IMR-90 (cell line): ENCODE measurements at regions not wholly inside any gene's neighbourhood (a gene's known extent, or its start where the extent isn't known, plus 50 kb on each side); places are given as distances from the start of the nearest gene placed in this dataset.

Experiments
- ATAC-seq: fragments of 200-7000 bp; cut with Tn5 transposase; 2 replicates; pipeline ENCODE4 v1.9.1; 2020; ENCODE audit warnings: low read depth, mild to moderate bottlenecking, moderate library complexity
- BruUV-seq: library from RNA; stranded (reverse); fragments of 400-500 nt; replicated peaks from 2 replicates; lab custom pipeline; 2021; lab: Mats Ljungman, UMichigan
- CTCF ChIA-PET: fragments of 300-600 bp; formaldehyde crosslinking; extraction: SDS; loops from one replicate; lab custom pipeline; 2021; ENCODE audit warnings: antibody characterized with exemption; lab: Yijun Ruan, JAX
- POLR2A ChIA-PET: fragments of 300-600 bp; sonication (Branson Sonifier 250); formaldehyde crosslinking; loops from one replicate; lab custom pipeline; 2022; ENCODE audit warnings: antibody characterized with exemption; ENCODE audit not compliant: unreplicated experiment; lab: Charles Lee
- DNase-seq: peaks from one replicate; pipeline ENCODE4 v3.0.0; 2013
- H2AFZ ChIP-seq: replicated peaks from 2 replicates; pipeline ENCODE3; 2013; ENCODE audit warnings: low read length, mild to moderate bottlenecking; ENCODE audit not compliant: poor library complexity
- H2AK5ac ChIP-seq: 2 replicates; pipeline ENCODE4 v1.6.1; 2013; ENCODE audit warnings: low read depth, low read length, inconsistent platforms
- H2AK9ac ChIP-seq: replicated peaks from 2 replicates; pipeline ENCODE3; 2013; ENCODE audit warnings: mild to moderate bottlenecking, low read depth, low read length, moderate library complexity; ENCODE audit not compliant: poor library complexity
- H2BK120ac ChIP-seq: 2 replicates; pipeline ENCODE4 v1.6.1; 2013; ENCODE audit warnings: low read depth, low read length, inconsistent platforms
- H2BK15ac ChIP-seq: 3 replicates; pipeline ENCODE4 v1.6.1; 2013; ENCODE audit warnings: low read depth, low read length, inconsistent platforms
- H2BK20ac ChIP-seq: 2 replicates; pipeline ENCODE4 v1.6.1; 2013; ENCODE audit warnings: low read depth, mild to moderate bottlenecking, inconsistent platforms, low read length, moderate library complexity
- H2BK5ac ChIP-seq: 2 replicates; pipeline ENCODE4 v1.6.1; 2013; ENCODE audit warnings: mild to moderate bottlenecking, low read depth, low read length, inconsistent platforms; ENCODE audit not compliant: poor library complexity, severe bottlenecking
- H3K14ac ChIP-seq: replicated peaks from 2 replicates; pipeline ENCODE4 v1.6.1; 2013; ENCODE audit warnings: low read depth, low read length, inconsistent platforms
- H3K18ac ChIP-seq: 2 replicates; pipeline ENCODE4 v1.6.1; 2013; ENCODE audit warnings: low read depth, low read length, control low read depth
- H3K23ac ChIP-seq: 2 replicates; pipeline ENCODE4 v1.6.1; 2013; ENCODE audit warnings: low read depth, low read length, inconsistent platforms
- H3K27ac ChIP-seq: 2 replicates; pipeline ENCODE4 v1.5.1; 2013; ENCODE audit warnings: mild to moderate bottlenecking, control low read depth, low read length; ENCODE audit not compliant: insufficient read depth
- H3K27me3 ChIP-seq: 2 replicates; pipeline ENCODE4 v1.6.1; 2013; ENCODE audit warnings: low read length; ENCODE audit not compliant: control insufficient read depth, insufficient read depth
- H3K36me3 ChIP-seq: 2 replicates; pipeline ENCODE4 v1.6.1; 2013; ENCODE audit warnings: low read length, mixed read lengths; ENCODE audit not compliant: control insufficient read depth, insufficient read depth
- H3K4ac ChIP-seq: 2 replicates; pipeline ENCODE4 v1.6.1; 2013; ENCODE audit warnings: low read depth, low read length, inconsistent platforms
- H3K4me1 ChIP-seq: 2 replicates; pipeline ENCODE4 v1.6.1; 2013; ENCODE audit warnings: low read length, mixed read lengths; ENCODE audit not compliant: control insufficient read depth, insufficient read depth
- H3K4me2 ChIP-seq: 2 replicates; pipeline ENCODE4 v1.6.1; 2013; ENCODE audit warnings: low read depth, mild to moderate bottlenecking, control low read depth, low read length, moderate library complexity
- H3K4me3 ChIP-seq: 2 replicates; pipeline ENCODE4 v1.5.1; 2013; ENCODE audit warnings: low read depth, mild to moderate bottlenecking, control low read depth, low read length, moderate library complexity; ENCODE audit not compliant: insufficient read depth
- H3K56ac ChIP-seq: 2 replicates; pipeline ENCODE4 v1.6.1; 2013; ENCODE audit warnings: low read length, inconsistent platforms; ENCODE audit not compliant: insufficient read depth; ENCODE audit errors: extremely low read depth
- H3K79me1 ChIP-seq, 2 experiments: 2 replicates each; pipeline ENCODE4 v1.6.1; 2013; ENCODE audit warnings: low read length in 2 of 2, inconsistent platforms in 1 of 2, low read depth in 1 of 2
- H3K9ac ChIP-seq: 2 replicates; pipeline ENCODE4 v1.6.1; 2013; ENCODE audit warnings: low read depth, low read length, control low read depth
- H3K9me1 ChIP-seq: 2 replicates; pipeline ENCODE4 v1.6.1; 2013; ENCODE audit warnings: low read length, inconsistent platforms; ENCODE audit not compliant: insufficient read depth
- H3K9me3 ChIP-seq: 2 replicates; pipeline ENCODE4 v1.6.1; 2013; ENCODE audit warnings: low read length; ENCODE audit not compliant: control insufficient read depth, insufficient read depth
- H4K20me1 ChIP-seq: 2 replicates; pipeline ENCODE4 v1.6.1; 2013; ENCODE audit warnings: low read length, inconsistent platforms; ENCODE audit not compliant: insufficient read depth
- H4K5ac ChIP-seq: 2 replicates; pipeline ENCODE4 v1.6.1; 2013; ENCODE audit warnings: mild to moderate bottlenecking, low read depth, low read length, control low read depth
- H4K8ac ChIP-seq, 2 experiments: 2 replicates each; pipeline ENCODE4 v1.6.1; 2013; ENCODE audit warnings: low read depth in 2 of 2, low read length in 2 of 2, control low read depth in 1 of 2, inconsistent platforms in 1 of 2
- H4K91ac ChIP-seq: 2 replicates; pipeline ENCODE4 v1.6.1; 2013; ENCODE audit warnings: low read depth, low read length, inconsistent platforms; ENCODE audit not compliant: insufficient read depth
- BHLHE40 ChIP-seq: fragments of 150-350 bp; IDR thresholded peaks from 2 replicates; pipeline ENCODE4 v1.6.1; 2016; ENCODE audit warnings: mild to moderate bottlenecking, low read depth, low read length
- CEBPB ChIP-seq: IDR thresholded peaks from 2 replicates; pipeline ENCODE4 v1.6.1; 2012; ENCODE audit warnings: low read depth, low read length, improper control_type of control experiment
- CHD1 ChIP-seq: IDR thresholded peaks from 2 replicates; pipeline ENCODE4 v1.6.1; 2012; ENCODE audit warnings: low read depth, low read length, improper control_type of control experiment
- FOS ChIP-seq: fragments of 150-350 bp; IDR thresholded peaks from 2 replicates; pipeline ENCODE4 v1.6.1; 2016; ENCODE audit warnings: low read depth, low read length
- MAFK ChIP-seq: IDR thresholded peaks from 2 replicates; pipeline ENCODE4 v1.6.1; 2012; ENCODE audit warnings: low read depth, low read length, improper control_type of control experiment
- MAZ ChIP-seq: IDR thresholded peaks from 2 replicates; pipeline ENCODE4 v1.6.1; 2012; ENCODE audit warnings: low read depth, mild to moderate bottlenecking, low read length, improper control_type of control experiment, moderate library complexity, borderline replicate concordance
- MXI1 ChIP-seq: IDR thresholded peaks from 2 replicates; pipeline ENCODE4 v1.6.1; 2012; ENCODE audit warnings: low read depth, mild to moderate bottlenecking, low read length, moderate library complexity, borderline replicate concordance
- NFE2L2 ChIP-seq: fragments of 150-350 bp; IDR thresholded peaks from 2 replicates; pipeline ENCODE4 v1.6.1; 2016; ENCODE audit warnings: low read depth, mild to moderate bottlenecking, low read length
- POLR2A ChIP-seq: IDR thresholded peaks from 2 replicates; pipeline ENCODE4 v1.6.1; 2012; ENCODE audit warnings: mild to moderate bottlenecking, low read depth, low read length
- RAD21 ChIP-seq: IDR thresholded peaks from 2 replicates; pipeline ENCODE4 v1.6.1; 2012; ENCODE audit warnings: low read length, improper control_type of control experiment
- RCOR1 ChIP-seq: IDR thresholded peaks from 2 replicates; pipeline ENCODE4 v1.6.1; 2012; ENCODE audit warnings: mild to moderate bottlenecking, low read length, improper control_type of control experiment; ENCODE audit not compliant: insufficient replicate concordance
- RFX5 ChIP-seq: IDR thresholded peaks from 2 replicates; pipeline ENCODE4 v1.8.0; 2012; ENCODE audit warnings: low read depth, mild to moderate bottlenecking, low read length, moderate library complexity
- SMC3 ChIP-seq: fragments of 150-350 bp; IDR thresholded peaks from 2 replicates; pipeline ENCODE4 v1.6.1; 2016; ENCODE audit warnings: low read depth, mild to moderate bottlenecking, antibody characterized with exemption, low read length, moderate library complexity
- WGBS, 2 experiments: methylation state at CpG; one replicate each; pipeline versions ENCODE4 v1.1.5 to v1.1.7; 2013; ENCODE audit warnings: missing lambda C conversion rate in 2 of 2; ENCODE audit not compliant: insufficient read length in 1 of 2; ENCODE audit errors: extremely low coverage in 2 of 2; 5-methylcytosine and 5-hydroxymethylcytosine counted together
- dilution Hi-C: fragments of 300-500 bp; cut with HindIII; formaldehyde crosslinking; loops from one replicate; pipeline ENCODE4 v1.14.3; 2018; ENCODE audit warnings: low sequenced_read_pairs; ENCODE audit not compliant: unreplicated experiment
- in situ Hi-C: fragments of 300-500 bp; cut with MboI; formaldehyde crosslinking; loops from 3 replicates; pipeline ENCODE4 v1.14.3; 2019; ENCODE audit warnings: low sequenced_read_pairs, inconsistent platforms, mixed read lengths
- intact Hi-C: fragments of 100-400 bp; cut with micrococcal nuclease; formaldehyde crosslinking; loops from 2 replicates; pipeline ENCODE4 v1.10.0; 2022
- TF ChIP-seq, protein P1 (sequence below): fragments of 150-350 bp; IDR thresholded peaks from 2 replicates; pipeline ENCODE4 v1.6.1; 2017; ENCODE audit warnings: mild to moderate bottlenecking, antibody characterized with exemption, low read length, low read depth
- TF ChIP-seq, protein P2 (sequence below): conservative IDR thresholded peaks from 2 replicates; pipeline ENCODE4 v1.5.1; 2012; ENCODE audit warnings: mild to moderate bottlenecking, low read depth, low read length, improper control_type of control experiment
- TF ChIP-seq, protein P3 (sequence below): fragments of 150-350 bp; IDR thresholded peaks from 2 replicates; pipeline ENCODE4 v1.6.1; 2016; ENCODE audit warnings: low read depth, mild to moderate bottlenecking, low read length, moderate library complexity, borderline replicate concordance

GRCh38 chr5:152329761-152330283 is 75.3 kb downstream of the NMUR2 start:
- no peak overlapping the region for H3K4me2 ChIP-seq
- no peak overlapping the region for H2BK15ac ChIP-seq
- H4K20me1 ChIP-seq, result no peaks in the 10 kb centered on the region
- no peak overlapping the region for H2BK120ac ChIP-seq
- H4K91ac ChIP-seq, result no peak overlapping the region
- no peak overlapping the region for H3K27ac ChIP-seq
- no peak overlapping the region for H3K56ac ChIP-seq
- no peak overlapping the region for H4K5ac ChIP-seq
- H3K27me3 ChIP-seq, result no peaks in the 10 kb centered on the region
- no peaks in the 10 kb centered on the region for H3K4me1 ChIP-seq
- no peak overlapping the region for H3K4me3 ChIP-seq
- H3K23ac ChIP-seq, result no peak overlapping the region
- no peak overlapping the region for H3K14ac ChIP-seq
- H3K36me3 ChIP-seq, result no peaks in the 10 kb centered on the region
- intact Hi-C loops (no loop called here), dilution Hi-C loops (no loop called here), in situ Hi-C loops (no loop called here)
- H3K9me3 ChIP-seq, result peaks cover 5% of the 10 kb centered on the region
- H2AK5ac ChIP-seq, result no peak overlapping the region
- no peak for TF ChIP-seq MXI1
- TF ChIP-seq SMC3, result no peak
- TF ChIP-seq RAD21, result no peak
- no peak for TF ChIP-seq POLR2A
- no peak for TF ChIP-seq RFX5
- no peak for TF ChIP-seq RCOR1
- TF ChIP-seq, protein P1, sequence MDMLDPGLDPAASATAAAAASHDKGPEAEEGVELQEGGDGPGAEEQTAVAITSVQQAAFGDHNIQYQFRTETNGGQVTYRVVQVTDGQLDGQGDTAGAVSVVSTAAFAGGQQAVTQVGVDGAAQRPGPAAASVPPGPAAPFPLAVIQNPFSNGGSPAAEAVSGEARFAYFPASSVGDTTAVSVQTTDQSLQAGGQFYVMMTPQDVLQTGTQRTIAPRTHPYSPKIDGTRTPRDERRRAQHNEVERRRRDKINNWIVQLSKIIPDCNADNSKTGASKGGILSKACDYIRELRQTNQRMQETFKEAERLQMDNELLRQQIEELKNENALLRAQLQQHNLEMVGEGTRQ, result no peak
- no peak for TF ChIP-seq MAFK
- no peak for TF ChIP-seq FOS
- TF ChIP-seq NFE2L2, result no peak
- TF ChIP-seq, protein P2, sequence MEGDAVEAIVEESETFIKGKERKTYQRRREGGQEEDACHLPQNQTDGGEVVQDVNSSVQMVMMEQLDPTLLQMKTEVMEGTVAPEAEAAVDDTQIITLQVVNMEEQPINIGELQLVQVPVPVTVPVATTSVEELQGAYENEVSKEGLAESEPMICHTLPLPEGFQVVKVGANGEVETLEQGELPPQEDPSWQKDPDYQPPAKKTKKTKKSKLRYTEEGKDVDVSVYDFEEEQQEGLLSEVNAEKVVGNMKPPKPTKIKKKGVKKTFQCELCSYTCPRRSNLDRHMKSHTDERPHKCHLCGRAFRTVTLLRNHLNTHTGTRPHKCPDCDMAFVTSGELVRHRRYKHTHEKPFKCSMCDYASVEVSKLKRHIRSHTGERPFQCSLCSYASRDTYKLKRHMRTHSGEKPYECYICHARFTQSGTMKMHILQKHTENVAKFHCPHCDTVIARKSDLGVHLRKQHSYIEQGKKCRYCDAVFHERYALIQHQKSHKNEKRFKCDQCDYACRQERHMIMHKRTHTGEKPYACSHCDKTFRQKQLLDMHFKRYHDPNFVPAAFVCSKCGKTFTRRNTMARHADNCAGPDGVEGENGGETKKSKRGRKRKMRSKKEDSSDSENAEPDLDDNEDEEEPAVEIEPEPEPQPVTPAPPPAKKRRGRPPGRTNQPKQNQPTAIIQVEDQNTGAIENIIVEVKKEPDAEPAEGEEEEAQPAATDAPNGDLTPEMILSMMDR, result no peak
- TF ChIP-seq BHLHE40, result no peak
- no peak for TF ChIP-seq CEBPB
- TF ChIP-seq, protein P3, sequence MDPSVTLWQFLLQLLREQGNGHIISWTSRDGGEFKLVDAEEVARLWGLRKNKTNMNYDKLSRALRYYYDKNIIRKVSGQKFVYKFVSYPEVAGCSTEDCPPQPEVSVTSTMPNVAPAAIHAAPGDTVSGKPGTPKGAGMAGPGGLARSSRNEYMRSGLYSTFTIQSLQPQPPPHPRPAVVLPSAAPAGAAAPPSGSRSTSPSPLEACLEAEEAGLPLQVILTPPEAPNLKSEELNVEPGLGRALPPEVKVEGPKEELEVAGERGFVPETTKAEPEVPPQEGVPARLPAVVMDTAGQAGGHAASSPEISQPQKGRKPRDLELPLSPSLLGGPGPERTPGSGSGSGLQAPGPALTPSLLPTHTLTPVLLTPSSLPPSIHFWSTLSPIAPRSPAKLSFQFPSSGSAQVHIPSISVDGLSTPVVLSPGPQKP, result no peak
- TF ChIP-seq CHD1, result no peak
- TF ChIP-seq MAZ, result no peak
- H2AK9ac ChIP-seq, result no peak overlapping the region
- no peak overlapping the region for H3K4ac ChIP-seq
- BruUV-seq, result no TSS peak
- no peaks in the 10 kb centered on the region for H3K79me1 ChIP-seq
- POLR2A ChIA-PET, result no interaction called here
- no peak overlapping the region for H2AFZ ChIP-seq
- H4K8ac ChIP-seq, result no peak overlapping the region
- ATAC-seq (no peak), DNase-seq (no peak)
- no peak overlapping the region for H2BK20ac ChIP-seq
- 40% methylated on average over 1 of the region's 5 CpGs; no CpG with 5 or more reads in 1 of the 2 experiments for WGBS, 2 experiments
- H3K9ac ChIP-seq, result no peak overlapping the region
- CTCF ChIA-PET, result no interaction called here
- no peak overlapping the region for H3K18ac ChIP-seq
- no peak overlapping the region for H2BK5ac ChIP-seq
- no peaks in the 10 kb centered on the region for H3K9me1 ChIP-seq
